ENCODE measurements at regions not wholly inside any gene's neighbourhood (a gene's known extent, or its start where the extent isn't known, plus 50 kb on each side); places are given as distances from the start of the nearest gene placed in this dataset.

GRCh38 chr2:107698861-107699260 lies 127.8 kb upstream of the RGPD4 start:
- DNase-seq (ENCODE audit: low read depth): no peak
- no peak for TF ChIP-seq CTCF (IDR thresholded peaks at IDR 0.05; ENCODE audit: insufficient read depth, low read depth, low read length)
- ChIA-PET POLR2A (no interaction called here), CTCF (no interaction called here)
- no peaks in the 10 kb centered on the region for H3K27me3 ChIP-seq (ENCODE audit: control insufficient read depth, insufficient read depth, low read length)
- H3K36me3 ChIP-seq (ENCODE audit: control insufficient read depth, insufficient read depth, low read length): no peaks in the 10 kb centered on the region
- no peak overlapping the region for H3K4me3 ChIP-seq (ENCODE audit: low read depth, low read length)

- Histone ChIP-seq H3K4me3 (ENCODE audit: low read depth, low read length) (no peak overlapping the region), H3K27me3 (ENCODE audit: control insufficient read depth, insufficient read depth, low read length) (no peaks in the 10 kb centered on the region), H3K36me3 (ENCODE audit: control insufficient read depth, insufficient read depth, low read length) (no peaks in the 10 kb centered on the region)
- ChIA-PET POLR2A (no interaction called here), CTCF (no interaction called here)
- TF ChIP-seq CTCF (IDR thresholded peaks at IDR 0.05; ENCODE audit: insufficient read depth, low read depth, low read length): no peak
- no peak for DNase-seq (ENCODE audit: low read depth)
Measured at GRCh38 chr2:107700073-107700472, 126.6 kb upstream of the RGPD4 start.

GRCh38 chr2:107711941-107712340 lies 114.8 kb upstream of the RGPD4 start:
- ChIA-PET POLR2A (no interaction called here), CTCF (no interaction called here)
- no peak for TF ChIP-seq CTCF (IDR thresholded peaks at IDR 0.05; ENCODE audit: insufficient read depth, low read depth, low read length)

GRCh38 chr2:107712857-107713256 lies 113.8 kb upstream of the RGPD4 start:
- CTCF ChIA-PET: no interaction called here
- POLR2A ChIA-PET: no interaction called here
- no peak for DNase-seq (ENCODE audit: low read depth)
- no peak overlapping the region for H3K4me3 ChIP-seq (ENCODE audit: low read depth, low read length)
- H3K36me3 ChIP-seq (ENCODE audit: control insufficient read depth, insufficient read depth, low read length): no peaks in the 10 kb centered on the region
- H3K27me3 ChIP-seq (ENCODE audit: control insufficient read depth, insufficient read depth, low read length): no peaks in the 10 kb centered on the region
- no peak for TF ChIP-seq CTCF (IDR thresholded peaks at IDR 0.05; ENCODE audit: insufficient read depth, low read depth, low read length)

More at GRCh38 chr2:107711941-107712340, 114.8 kb upstream of the RGPD4 start:
- no peak overlapping the region for H3K4me3 ChIP-seq (ENCODE audit: low read depth, low read length)
- H3K27me3 ChIP-seq (ENCODE audit: control insufficient read depth, insufficient read depth, low read length): no peaks in the 10 kb centered on the region
- DNase-seq (ENCODE audit: low read depth): no peak
- no peaks in the 10 kb centered on the region for H3K36me3 ChIP-seq (ENCODE audit: control insufficient read depth, insufficient read depth, low read length)

- POLR2A ChIA-PET: no interaction called here
- Histone ChIP-seq H3K4me3 (ENCODE audit: low read depth, low read length) (no peak overlapping the region), H3K27me3 (ENCODE audit: control insufficient read depth, insufficient read depth, low read length) (no peaks in the 10 kb centered on the region), H3K36me3 (ENCODE audit: control insufficient read depth, insufficient read depth, low read length) (no peaks in the 10 kb centered on the region)
- DNase-seq (ENCODE audit: low read depth): no peak
- CTCF ChIA-PET: no interaction called here
- TF ChIP-seq CTCF (IDR thresholded peaks at IDR 0.05; ENCODE audit: insufficient read depth, low read depth, low read length): no peak
Measured at GRCh38 chr2:107717661-107718060, 109.0 kb upstream of the RGPD4 start.
